IMR-90 (cell line): ENCODE measurements at regions not wholly inside any gene's neighbourhood (a gene's known extent, or its start where the extent isn't known, plus 50 kb on each side); places are given as distances from the start of the nearest gene placed in this dataset.
"Not testable (repeated sequence)": the region's sequence is repeated elsewhere in the genome, so short reads cannot be mapped to it uniquely, and the experiment has no call there.

Experiments
- ATAC-seq: fragments of 200-7000 bp; cut with Tn5 transposase; 2 replicates; pipeline ENCODE4 v1.9.1; 2020; ENCODE audit warnings: low read depth, mild to moderate bottlenecking, moderate library complexity
- BruUV-seq: library from RNA; stranded (reverse); fragments of 400-500 nt; replicated peaks from 2 replicates; lab custom pipeline; 2021; lab: Mats Ljungman, UMichigan
- CTCF ChIA-PET: fragments of 300-600 bp; formaldehyde crosslinking; extraction: SDS; loops from one replicate; lab custom pipeline; 2021; ENCODE audit warnings: antibody characterized with exemption; lab: Yijun Ruan, JAX
- POLR2A ChIA-PET: fragments of 300-600 bp; sonication (Branson Sonifier 250); formaldehyde crosslinking; loops from one replicate; lab custom pipeline; 2022; ENCODE audit warnings: antibody characterized with exemption; ENCODE audit not compliant: unreplicated experiment; lab: Charles Lee
- DNase-seq: peaks from one replicate; pipeline ENCODE4 v3.0.0; 2013
- H2AFZ ChIP-seq: replicated peaks from 2 replicates; pipeline ENCODE3; 2013; ENCODE audit warnings: low read length, mild to moderate bottlenecking; ENCODE audit not compliant: poor library complexity
- H2AK5ac ChIP-seq: 2 replicates; pipeline ENCODE4 v1.6.1; 2013; ENCODE audit warnings: low read depth, low read length, inconsistent platforms
- H2AK9ac ChIP-seq: replicated peaks from 2 replicates; pipeline ENCODE3; 2013; ENCODE audit warnings: mild to moderate bottlenecking, low read depth, low read length, moderate library complexity; ENCODE audit not compliant: poor library complexity
- H2BK120ac ChIP-seq: 2 replicates; pipeline ENCODE4 v1.6.1; 2013; ENCODE audit warnings: low read depth, low read length, inconsistent platforms
- H2BK15ac ChIP-seq: 3 replicates; pipeline ENCODE4 v1.6.1; 2013; ENCODE audit warnings: low read depth, low read length, inconsistent platforms
- H2BK20ac ChIP-seq: 2 replicates; pipeline ENCODE4 v1.6.1; 2013; ENCODE audit warnings: low read depth, mild to moderate bottlenecking, inconsistent platforms, low read length, moderate library complexity
- H2BK5ac ChIP-seq: 2 replicates; pipeline ENCODE4 v1.6.1; 2013; ENCODE audit warnings: mild to moderate bottlenecking, low read depth, low read length, inconsistent platforms; ENCODE audit not compliant: poor library complexity, severe bottlenecking
- H3K14ac ChIP-seq: replicated peaks from 2 replicates; pipeline ENCODE4 v1.6.1; 2013; ENCODE audit warnings: low read depth, low read length, inconsistent platforms
- H3K18ac ChIP-seq: 2 replicates; pipeline ENCODE4 v1.6.1; 2013; ENCODE audit warnings: low read depth, low read length, control low read depth
- H3K23ac ChIP-seq: 2 replicates; pipeline ENCODE4 v1.6.1; 2013; ENCODE audit warnings: low read depth, low read length, inconsistent platforms
- H3K27ac ChIP-seq: 2 replicates; pipeline ENCODE4 v1.5.1; 2013; ENCODE audit warnings: mild to moderate bottlenecking, control low read depth, low read length; ENCODE audit not compliant: insufficient read depth
- H3K27me3 ChIP-seq: 2 replicates; pipeline ENCODE4 v1.6.1; 2013; ENCODE audit warnings: low read length; ENCODE audit not compliant: control insufficient read depth, insufficient read depth
- H3K36me3 ChIP-seq: 2 replicates; pipeline ENCODE4 v1.6.1; 2013; ENCODE audit warnings: low read length, mixed read lengths; ENCODE audit not compliant: control insufficient read depth, insufficient read depth
- H3K4ac ChIP-seq: 2 replicates; pipeline ENCODE4 v1.6.1; 2013; ENCODE audit warnings: low read depth, low read length, inconsistent platforms
- H3K4me1 ChIP-seq: 2 replicates; pipeline ENCODE4 v1.6.1; 2013; ENCODE audit warnings: low read length, mixed read lengths; ENCODE audit not compliant: control insufficient read depth, insufficient read depth
- H3K4me2 ChIP-seq: 2 replicates; pipeline ENCODE4 v1.6.1; 2013; ENCODE audit warnings: low read depth, mild to moderate bottlenecking, control low read depth, low read length, moderate library complexity
- H3K4me3 ChIP-seq: 2 replicates; pipeline ENCODE4 v1.5.1; 2013; ENCODE audit warnings: low read depth, mild to moderate bottlenecking, control low read depth, low read length, moderate library complexity; ENCODE audit not compliant: insufficient read depth
- H3K56ac ChIP-seq: 2 replicates; pipeline ENCODE4 v1.6.1; 2013; ENCODE audit warnings: low read length, inconsistent platforms; ENCODE audit not compliant: insufficient read depth; ENCODE audit errors: extremely low read depth
- H3K79me1 ChIP-seq, 2 experiments: 2 replicates each; pipeline ENCODE4 v1.6.1; 2013; ENCODE audit warnings: low read length in 2 of 2, inconsistent platforms in 1 of 2, low read depth in 1 of 2
- H3K9ac ChIP-seq: 2 replicates; pipeline ENCODE4 v1.6.1; 2013; ENCODE audit warnings: low read depth, low read length, control low read depth
- H3K9me1 ChIP-seq: 2 replicates; pipeline ENCODE4 v1.6.1; 2013; ENCODE audit warnings: low read length, inconsistent platforms; ENCODE audit not compliant: insufficient read depth
- H3K9me3 ChIP-seq: 2 replicates; pipeline ENCODE4 v1.6.1; 2013; ENCODE audit warnings: low read length; ENCODE audit not compliant: control insufficient read depth, insufficient read depth
- H4K20me1 ChIP-seq: 2 replicates; pipeline ENCODE4 v1.6.1; 2013; ENCODE audit warnings: low read length, inconsistent platforms; ENCODE audit not compliant: insufficient read depth
- H4K5ac ChIP-seq: 2 replicates; pipeline ENCODE4 v1.6.1; 2013; ENCODE audit warnings: mild to moderate bottlenecking, low read depth, low read length, control low read depth
- H4K8ac ChIP-seq, 2 experiments: 2 replicates each; pipeline ENCODE4 v1.6.1; 2013; ENCODE audit warnings: low read depth in 2 of 2, low read length in 2 of 2, control low read depth in 1 of 2, inconsistent platforms in 1 of 2
- H4K91ac ChIP-seq: 2 replicates; pipeline ENCODE4 v1.6.1; 2013; ENCODE audit warnings: low read depth, low read length, inconsistent platforms; ENCODE audit not compliant: insufficient read depth
- CEBPB ChIP-seq: IDR thresholded peaks from 2 replicates; pipeline ENCODE4 v1.6.1; 2012; ENCODE audit warnings: low read depth, low read length, improper control_type of control experiment
- USF2 ChIP-seq: fragments of 150-350 bp; IDR thresholded peaks from 2 replicates; pipeline ENCODE4 v1.6.1; 2017; ENCODE audit warnings: mild to moderate bottlenecking, antibody characterized with exemption, low read length, low read depth
- WGBS, 2 experiments: methylation state at CpG; one replicate each; pipeline versions ENCODE4 v1.1.5 to v1.1.7; 2013; ENCODE audit warnings: missing lambda C conversion rate in 2 of 2; ENCODE audit not compliant: insufficient read length in 1 of 2; ENCODE audit errors: extremely low coverage in 2 of 2; 5-methylcytosine and 5-hydroxymethylcytosine counted together
- dilution Hi-C: fragments of 300-500 bp; cut with HindIII; formaldehyde crosslinking; loops from one replicate; pipeline ENCODE4 v1.14.3; 2018; ENCODE audit warnings: low sequenced_read_pairs; ENCODE audit not compliant: unreplicated experiment
- in situ Hi-C: fragments of 300-500 bp; cut with MboI; formaldehyde crosslinking; loops from 3 replicates; pipeline ENCODE4 v1.14.3; 2019; ENCODE audit warnings: low sequenced_read_pairs, inconsistent platforms, mixed read lengths
- intact Hi-C: fragments of 100-400 bp; cut with micrococcal nuclease; formaldehyde crosslinking; loops from 2 replicates; pipeline ENCODE4 v1.10.0; 2022

GRCh38 chr2:131641414-131642206, 113.9 kb downstream of the CCDC74A start (continued):
- TF ChIP-seq USF2 (no peak), CEBPB (peak; percentile 11; the same call in 1 of the 2 replicates)

- H2BK5ac ChIP-seq, H3K79me1 ChIP-seq, H2AK9ac ChIP-seq, H2AK5ac ChIP-seq, H4K91ac ChIP-seq, BruUV-seq, H2BK20ac ChIP-seq, CTCF ChIA-PET, H4K8ac ChIP-seq, ATAC-seq, H4K5ac ChIP-seq, H3K4ac ChIP-seq, intact Hi-C loops, H3K9me1 ChIP-seq, H2BK15ac ChIP-seq, H3K4me3 ChIP-seq, H2BK120ac ChIP-seq, H3K9ac ChIP-seq, H3K23ac ChIP-seq, H3K36me3 ChIP-seq, H3K4me2 ChIP-seq, H4K20me1 ChIP-seq, H3K14ac ChIP-seq, H2AFZ ChIP-seq, H3K56ac ChIP-seq, H3K9me3 ChIP-seq, dilution Hi-C loops, POLR2A ChIA-PET, H3K27ac ChIP-seq, DNase-seq, H3K18ac ChIP-seq, H3K4me1 ChIP-seq, in situ Hi-C loops: not testable (repeated sequence)
- H3K27me3 ChIP-seq: peaks cover 11% of the 10 kb centered on the region; the same call in 1 of the 2 replicates
- no CpG with 5 or more reads among the region's 3 CpGs for WGBS, 2 experiments
These were observed 115.5 kb downstream of the CCDC74A start for GRCh38 chr2:131643180-131643579.
